H9 (cell line): ENCODE measurements at regions not wholly inside any gene's neighbourhood (a gene's known extent, or its start where the extent isn't known, plus 50 kb on each side); places are given as distances from the start of the nearest gene placed in this dataset.

ENCODE experiments used
- DNase-seq: peaks from one replicate; pipeline ENCODE4 v3.0.0-alpha.2; 2017
- H2AFZ ChIP-seq: one replicate; pipeline ENCODE4 v1.6.1; 2013; ENCODE audit warnings: mild to moderate bottlenecking, low read length, control low read depth, moderate library complexity
- H2AK5ac ChIP-seq: 2 replicates; pipeline ENCODE4 v1.6.1; 2013; ENCODE audit warnings: low read length, control low read depth, mixed read lengths; ENCODE audit not compliant: insufficient read length
- H2BK120ac ChIP-seq: one replicate; pipeline ENCODE4 v1.6.1; 2013; ENCODE audit warnings: low read depth, mild to moderate bottlenecking, low read length, control low read depth, inconsistent platforms; ENCODE audit not compliant: poor library complexity, severe bottlenecking
- H2BK12ac ChIP-seq: 2 replicates; pipeline ENCODE4 v1.6.1; 2013; ENCODE audit warnings: low read length, control low read depth, mixed read lengths, low read depth; ENCODE audit not compliant: insufficient read length
- H2BK15ac ChIP-seq: 2 replicates; pipeline ENCODE4 v1.6.1; 2013; ENCODE audit warnings: low read depth, low read length, control low read depth
- H2BK20ac ChIP-seq: one replicate; pipeline ENCODE4 v1.6.1; 2013; ENCODE audit warnings: low read depth, mild to moderate bottlenecking, low read length, control low read depth, inconsistent platforms; ENCODE audit not compliant: poor library complexity, severe bottlenecking
- H2BK5ac ChIP-seq: 2 replicates; pipeline ENCODE4 v1.6.1; 2013; ENCODE audit warnings: low read length, control low read depth, mixed read lengths; ENCODE audit not compliant: insufficient read length
- H3K14ac ChIP-seq: 2 replicates; pipeline ENCODE4 v1.6.1; 2013; ENCODE audit warnings: low read length, control low read depth; ENCODE audit not compliant: insufficient read depth
- H3K18ac ChIP-seq: 2 replicates; pipeline ENCODE4 v1.6.1; 2013; ENCODE audit warnings: low read depth, mild to moderate bottlenecking, mixed read lengths, low read length, control low read depth; ENCODE audit not compliant: insufficient read length
- H3K23ac ChIP-seq: 2 replicates; pipeline ENCODE4 v1.6.1; 2013; ENCODE audit warnings: low read length, control low read depth, mixed read lengths, low read depth; ENCODE audit not compliant: insufficient read length
- H3K23me2 ChIP-seq: 2 replicates; pipeline ENCODE4 v1.6.1; 2013; ENCODE audit warnings: low read depth, mild to moderate bottlenecking, mixed read lengths, low read length, control low read depth; ENCODE audit not compliant: insufficient read length, poor library complexity, severe bottlenecking
- H3K27ac ChIP-seq: 2 replicates; pipeline ENCODE4 v1.5.1; 2013; ENCODE audit warnings: low read length, control low read depth, mixed read lengths, low read depth; ENCODE audit not compliant: insufficient read length
- H3K27me3 ChIP-seq: 2 replicates; pipeline ENCODE4 v1.6.1; 2013; ENCODE audit warnings: low read length, control low read depth, inconsistent platforms; ENCODE audit not compliant: insufficient read depth
- H3K4ac ChIP-seq: 2 replicates; pipeline ENCODE4 v1.6.1; 2013; ENCODE audit warnings: low read depth, mild to moderate bottlenecking, control low read depth, inconsistent platforms, low read length, moderate library complexity
- H3K4me1 ChIP-seq: 2 replicates; pipeline ENCODE4 v1.6.1; 2013; ENCODE audit warnings: low read length, control low read depth, inconsistent platforms; ENCODE audit not compliant: insufficient read depth
- H3K4me2 ChIP-seq: 2 replicates; pipeline ENCODE4 v1.6.1; 2013; ENCODE audit warnings: low read length, control low read depth, mixed read lengths; ENCODE audit not compliant: insufficient read length, insufficient read depth
- H3K56ac ChIP-seq: 2 replicates; pipeline ENCODE4 v1.6.1; 2013; ENCODE audit warnings: low read depth, mild to moderate bottlenecking, mixed read lengths, low read length, control low read depth; ENCODE audit not compliant: insufficient read length
- H3K79me1 ChIP-seq: 2 replicates; pipeline ENCODE4 v1.6.1; 2013; ENCODE audit warnings: low read depth, mild to moderate bottlenecking, moderate library complexity, low read length, control low read depth, inconsistent platforms; ENCODE audit not compliant: insufficient read depth, poor library complexity, severe bottlenecking
- H3K79me2 ChIP-seq: 2 replicates; pipeline ENCODE4 v1.6.1; 2013; ENCODE audit warnings: low read length, control low read depth, inconsistent platforms; ENCODE audit not compliant: insufficient read depth
- H3K9ac ChIP-seq: 2 replicates; pipeline ENCODE4 v1.6.1; 2013; ENCODE audit warnings: low read length, control low read depth, mixed read lengths; ENCODE audit not compliant: insufficient read length; ENCODE audit errors: extremely low read depth
- H3K9me3 ChIP-seq: one replicate; pipeline ENCODE4 v1.6.1; 2013; ENCODE audit warnings: low read depth, low read length, inconsistent platforms; ENCODE audit not compliant: control insufficient read depth
- H3T11ph ChIP-seq: one replicate; pipeline ENCODE4 v1.6.1; 2013; ENCODE audit warnings: mild to moderate bottlenecking, low read length, control low read depth, inconsistent platforms
- H4K20me1 ChIP-seq: one replicate; pipeline ENCODE4 v1.6.1; 2013; ENCODE audit not compliant: control insufficient read depth, insufficient read length, insufficient read depth
- H4K5ac ChIP-seq: 2 replicates; pipeline ENCODE4 v1.6.1; 2013; ENCODE audit warnings: low read depth, mild to moderate bottlenecking, mixed read lengths, low read length, control low read depth; ENCODE audit not compliant: insufficient read length
- H4K8ac ChIP-seq: replicated peaks from 2 replicates; pipeline ENCODE4 v1.6.1; 2013; ENCODE audit warnings: low read length, control low read depth, mixed read lengths, low read depth; ENCODE audit not compliant: insufficient read length
- H4K91ac ChIP-seq: 2 replicates; pipeline ENCODE4 v1.6.1; 2013; ENCODE audit warnings: low read depth, mild to moderate bottlenecking, moderate library complexity, mixed read lengths, low read length, control low read depth; ENCODE audit not compliant: insufficient read length
- H3K27ac Mint-ChIP-seq, 3 experiments: 2 replicates in 2 of 3; 3 replicates in 1 of 3; pipeline ENCODE4 v1.8.0; 2020 to 2021; ENCODE audit warnings: mixed read lengths in 3 of 3, mild to moderate bottlenecking in 1 of 3, moderate library complexity in 1 of 3
- H3K27me3 Mint-ChIP-seq: 2 replicates; pipeline ENCODE4 v1.8.0; 2021; ENCODE audit warnings: low read depth, mild to moderate bottlenecking, moderate library complexity, mixed read lengths
- H3K36me3 Mint-ChIP-seq, 3 experiments: 2 replicates in 2 of 3; 3 replicates in 1 of 3; pipeline ENCODE4 v1.8.0; 2020 to 2021; ENCODE audit warnings: low read depth in 3 of 3, mixed read lengths in 3 of 3; ENCODE audit not compliant: insufficient read depth in 1 of 3
- H3K4me1 Mint-ChIP-seq, 2 experiments: 2 replicates each; pipeline ENCODE4 v1.8.0; 2020; ENCODE audit warnings: mixed read lengths in 2 of 2
- H3K4me3 Mint-ChIP-seq, 2 experiments: 2 replicates in 1 of 2; 3 replicates in 1 of 2; pipeline ENCODE4 v1.8.0; 2020 to 2021; ENCODE audit warnings: mild to moderate bottlenecking in 2 of 2, mixed read lengths in 2 of 2, moderate library complexity in 1 of 2
- H3K9me3 Mint-ChIP-seq, 2 experiments: 2 replicates in 1 of 2; 3 replicates in 1 of 2; pipeline ENCODE4 v1.8.0; 2020; ENCODE audit warnings: mild to moderate bottlenecking in 2 of 2, mixed read lengths in 2 of 2, moderate library complexity in 1 of 2
- CTCF ChIP-seq: fragments of 200-600 bp; sonication (generic); conservative IDR thresholded peaks from 3 replicates; pipeline ENCODE4 v1.8.0; 2021; ENCODE audit warnings: antibody characterized with exemption, mild to moderate bottlenecking
- WGBS: extraction: QIAGEN DNeasy Blood & Tissue Kit; methylation state at CpG from one replicate; pipeline ENCODE4 v1.1.7; 2013; ENCODE audit warnings: missing lambda C conversion rate, low lambda C conversion rate, mixed read lengths; ENCODE audit not compliant: insufficient read length; ENCODE audit errors: extremely low coverage; 5-methylcytosine and 5-hydroxymethylcytosine counted together

DNA sequence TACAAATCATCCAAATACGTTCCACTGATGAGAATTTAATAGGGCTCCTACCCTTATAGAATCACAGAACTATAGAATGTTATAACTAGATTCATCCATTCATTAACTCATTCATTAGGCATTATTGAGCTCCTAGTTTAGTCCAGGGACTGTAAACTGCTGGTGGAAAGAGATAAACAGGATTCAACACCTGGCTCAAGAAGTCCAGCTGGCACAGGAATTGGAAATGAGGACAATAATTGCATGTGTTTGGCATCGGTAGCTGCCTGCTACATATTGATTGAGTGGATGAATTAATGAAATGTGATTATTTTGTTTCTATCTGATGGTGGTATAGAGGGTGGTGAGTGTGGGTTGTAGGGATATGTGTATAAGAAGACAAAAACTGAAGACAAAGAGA is 100.8 kb upstream of the TLE1 start:
- H3K27me3 Mint-ChIP-seq, result no peaks in the 10 kb centered on the region; the same call in 1 of the 2 replicates
- no peak overlapping the region for H3K23ac ChIP-seq
- H3K79me2 ChIP-seq, result no peaks in the 10 kb centered on the region
- no peak overlapping the region for H3K56ac ChIP-seq
- no peak overlapping the region for H3K14ac ChIP-seq
- peaks cover 3% of the 10 kb centered on the region in 2 experiments; a peak in 1 of 4 replicates for H3K4me1 Mint-ChIP-seq
- WGBS, result no CpG with 5 or more reads among the region's 2 CpGs
- no peaks in the 10 kb centered on the region for H3K9me3 ChIP-seq
- no peak overlapping the region for H3K4me3 Mint-ChIP-seq
- no peaks in the 10 kb centered on the region for H3K9me3 Mint-ChIP-seq
- no peaks in the 10 kb centered on the region for H3K79me1 ChIP-seq
- no peak overlapping the region for H2BK12ac ChIP-seq
- H4K91ac ChIP-seq, result no peak overlapping the region
- no peak overlapping the region for H3K27ac Mint-ChIP-seq
- no peak overlapping the region for H3K4ac ChIP-seq
- no peaks in the 10 kb centered on the region for H3K23me2 ChIP-seq
- no peak overlapping the region for H3K18ac ChIP-seq
- H3K27ac ChIP-seq, result no peak overlapping the region
- H3K27me3 ChIP-seq, result no peaks in the 10 kb centered on the region
- no peak for DNase-seq
- TF ChIP-seq CTCF, result no peak
- no peak overlapping the region for H4K8ac ChIP-seq
- H2AK5ac ChIP-seq, result no peak overlapping the region
- no peak overlapping the region for H2BK5ac ChIP-seq
- no peak overlapping the region for H2AFZ ChIP-seq
- H2BK120ac ChIP-seq, result no peak overlapping the region
- no peak overlapping the region for H2BK15ac ChIP-seq
- no peak overlapping the region for H3K9ac ChIP-seq
- no peaks in the 10 kb centered on the region; the same call in 1 of the 2 replicates for H3K4me1 ChIP-seq
- H2BK20ac ChIP-seq, result no peak overlapping the region
- no peak overlapping the region for H3K4me2 ChIP-seq
- H3T11ph ChIP-seq, result no peak overlapping the region
- no peak overlapping the region for H4K5ac ChIP-seq
- H4K20me1 ChIP-seq, result no peaks in the 10 kb centered on the region
- H3K36me3 Mint-ChIP-seq, result no peaks in the 10 kb centered on the region
